Suppressor macrophage (primary cell): ENCODE measurements at regions not wholly inside any gene's neighbourhood (a gene's known extent, or its start where the extent isn't known, plus 50 kb on each side); places are given as distances from the start of the nearest gene placed in this dataset.
"Not testable (repeated sequence)": the region's sequence is repeated elsewhere in the genome, so short reads cannot be mapped to it uniquely, and the experiment has no call there.

ENCODE experiments used
- DNase-seq, 4 experiments: peaks; one replicate each; pipeline ENCODE4 v3.0.0-alpha.2; 2020 to 2022

DNA sequence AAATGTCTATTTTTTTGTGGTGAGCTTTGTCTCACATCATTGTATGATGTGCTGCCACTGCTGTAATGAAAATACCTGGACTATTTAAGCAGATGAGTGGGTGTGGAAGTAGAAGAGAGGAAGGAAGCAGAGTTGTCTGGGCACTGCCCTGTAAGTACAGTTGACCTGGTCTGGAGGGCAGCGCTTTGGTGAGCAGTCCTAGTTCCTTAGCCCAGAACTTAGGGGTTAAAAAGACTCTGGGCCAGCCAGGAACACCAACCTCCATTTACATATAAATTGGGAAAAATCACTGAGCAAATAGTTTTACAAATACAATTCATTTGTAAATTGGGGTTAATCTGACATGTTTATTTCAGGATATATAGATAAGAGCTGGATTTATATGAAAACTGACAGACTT, 347.1 kb upstream of the FAT1 start:
- DNase-seq, result no peak

GRCh38 chr4:187071946-187072600, 348.4 kb upstream of the FAT1 start:
- no peak for DNase-seq

DNA sequence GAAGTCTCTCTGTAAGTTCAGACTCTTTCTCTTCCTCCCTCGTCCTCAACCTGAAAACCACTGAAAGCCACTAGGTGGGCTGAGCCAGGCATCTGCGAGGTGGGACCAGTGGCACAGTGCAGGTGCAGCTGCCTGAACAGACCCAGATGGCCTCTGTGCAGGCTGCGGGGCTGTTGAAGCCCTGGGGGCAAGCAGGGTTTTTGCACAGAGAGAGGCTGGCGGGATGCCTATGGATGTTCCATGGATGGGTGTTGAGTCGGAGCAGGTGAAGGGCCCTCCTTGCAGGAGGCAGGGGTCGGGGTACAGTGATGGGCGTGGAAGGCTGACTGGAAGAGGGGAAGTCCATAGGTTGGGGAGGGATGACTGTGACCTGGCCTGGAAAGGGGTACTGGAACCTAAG, 350.2 kb upstream of the FAT1 start:
- no peak for DNase-seq

DNA sequence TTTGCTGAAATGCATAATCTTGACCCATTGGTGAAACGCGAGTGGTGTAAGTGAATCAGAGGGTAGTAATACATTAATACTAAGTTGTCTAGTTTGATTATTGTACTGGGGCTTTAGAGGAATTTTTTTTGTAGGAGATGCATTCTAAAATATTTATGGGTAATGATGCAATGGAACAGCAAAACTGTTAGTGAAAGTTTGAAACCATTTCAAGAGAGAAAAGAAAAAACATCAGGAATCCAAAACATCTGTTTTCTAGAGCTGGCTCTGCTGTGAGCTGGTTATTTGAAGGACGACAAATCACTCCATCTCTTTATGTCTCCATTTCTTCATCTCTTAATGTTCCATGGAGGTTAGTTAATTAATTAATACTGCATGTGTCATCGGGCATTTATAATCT, 351.9 kb upstream of the FAT1 start:
- no peak for DNase-seq

DNA sequence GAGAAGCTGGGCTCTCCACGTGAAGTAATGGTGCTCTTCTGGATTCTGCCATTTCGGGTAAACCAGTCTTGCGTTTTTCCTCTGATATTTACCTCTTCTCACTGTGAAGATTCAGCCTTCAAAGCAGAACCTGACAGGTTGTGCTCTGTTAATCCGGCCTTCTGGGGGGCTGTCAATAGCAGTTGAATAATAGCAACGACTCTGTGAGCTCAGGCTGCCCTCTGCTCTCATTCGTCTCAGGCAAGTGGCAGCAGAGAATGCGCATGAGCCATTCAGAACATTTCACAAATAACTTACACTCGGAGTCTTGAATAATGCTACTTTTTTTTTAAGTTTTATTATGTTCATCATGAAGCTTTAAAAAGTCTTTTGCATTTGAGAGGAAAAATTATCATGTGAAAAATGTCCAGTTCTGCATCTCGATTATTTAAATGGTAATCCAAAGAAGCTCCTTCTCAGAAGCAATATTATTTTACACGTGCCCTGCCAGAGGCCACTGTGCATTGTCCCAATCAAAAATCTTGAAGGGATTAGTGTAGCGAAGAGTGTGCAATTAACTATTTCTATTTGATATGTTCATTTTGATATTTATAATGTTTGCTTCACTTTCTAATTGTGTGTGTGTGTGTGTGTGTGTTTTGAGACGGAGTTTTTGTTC, 354.2 kb upstream of the FAT1 start:
- no peak for DNase-seq

DNA sequence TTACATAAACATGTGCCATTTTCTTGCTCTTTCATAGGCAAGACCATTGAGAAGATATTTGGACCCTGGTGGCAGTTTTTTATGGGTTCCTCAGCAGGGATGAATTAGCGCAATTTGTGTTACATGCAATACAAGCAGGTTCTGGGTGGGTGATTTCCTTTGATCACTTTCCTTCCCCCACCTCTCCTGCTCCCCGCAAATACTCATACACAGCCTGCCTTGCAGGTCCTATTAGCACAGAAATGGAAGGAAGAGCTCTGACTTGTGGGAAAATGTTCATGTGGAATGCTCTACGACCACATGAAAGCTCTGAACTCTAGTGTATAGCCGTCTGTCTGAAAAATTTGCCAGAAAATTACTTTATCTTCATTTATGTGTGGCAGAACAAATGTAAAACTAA, 361.0 kb upstream of the FAT1 start:
- no peak for DNase-seq

DNA sequence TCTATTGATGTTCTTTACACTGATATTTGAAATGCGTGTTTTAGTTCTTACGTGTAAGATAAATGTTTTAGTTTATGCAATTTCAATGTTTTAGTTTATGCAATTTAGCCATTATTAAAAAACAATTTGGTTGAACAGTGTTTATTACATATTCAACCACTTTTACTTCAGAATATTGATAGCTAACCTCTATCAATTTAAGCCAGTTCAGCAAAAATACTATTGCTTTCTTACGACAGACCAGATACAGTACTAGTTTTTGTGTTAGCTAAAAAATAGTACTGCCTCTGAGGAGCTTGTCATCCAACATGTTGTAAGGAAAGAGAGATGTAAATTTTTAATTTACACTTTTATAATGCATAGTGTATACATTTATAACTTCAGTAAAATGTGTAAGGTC, 361.7 kb upstream of the FAT1 start:
- DNase-seq, result no peak

- no peak for DNase-seq
These were observed 362.5 kb upstream of the FAT1 start for GRCh38 chr4:187086151-187086550.

DNA sequence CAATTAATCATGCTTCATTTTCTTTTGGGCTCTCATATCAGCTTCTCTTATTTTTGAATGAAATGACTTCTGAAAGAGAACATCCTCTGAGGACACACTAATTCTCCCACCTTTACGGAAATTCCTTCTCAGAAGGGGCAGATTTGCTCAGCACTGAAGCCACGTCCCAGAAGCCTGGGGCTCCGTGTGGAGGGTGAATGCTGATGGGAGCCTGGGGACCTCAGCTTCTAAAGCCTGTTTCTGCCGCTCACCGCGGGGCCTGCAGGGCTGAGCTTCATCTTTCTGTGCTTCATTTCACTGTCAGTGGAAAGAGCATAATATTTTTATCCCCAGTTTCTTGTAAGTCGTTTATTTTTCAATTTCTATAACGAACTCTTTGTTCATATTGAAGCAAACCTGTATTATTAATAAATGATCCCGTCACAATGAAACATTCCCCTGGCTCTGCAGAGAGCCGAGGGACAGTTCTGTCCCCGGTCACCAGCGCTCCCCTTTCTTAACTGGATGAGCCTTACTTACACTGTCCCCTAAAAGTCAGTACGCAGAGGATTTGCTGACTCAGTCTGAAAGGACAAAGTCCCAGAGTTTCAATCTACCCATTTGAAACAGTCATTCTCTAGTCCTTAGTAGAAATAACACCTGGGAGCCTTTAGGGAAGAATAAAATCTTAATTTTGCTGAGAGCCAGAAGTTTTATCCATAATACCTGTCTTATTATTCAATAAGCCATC, 364.6 kb upstream of the FAT1 start:
- no peak for DNase-seq

DNA sequence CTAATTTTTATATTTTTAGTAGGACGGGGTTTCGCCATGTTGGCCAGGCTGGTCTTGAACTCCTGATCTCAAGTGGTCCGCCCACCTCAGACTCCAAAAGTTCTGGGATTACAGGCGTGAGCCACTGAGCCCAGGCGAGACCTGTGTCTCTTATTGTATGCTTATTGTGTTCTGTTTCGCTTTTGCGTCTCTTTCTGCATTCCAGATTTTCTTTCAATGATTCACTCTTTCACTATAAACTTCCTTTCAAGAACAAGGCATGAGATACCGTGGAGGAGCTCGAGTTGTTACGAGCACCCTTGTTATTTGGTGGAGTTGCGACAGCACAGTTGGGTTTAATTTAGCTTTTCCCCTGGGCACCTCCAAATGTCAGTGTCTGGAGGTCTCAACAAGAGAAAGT, 366.7 kb upstream of the FAT1 start:
- no peak for DNase-seq

DNA sequence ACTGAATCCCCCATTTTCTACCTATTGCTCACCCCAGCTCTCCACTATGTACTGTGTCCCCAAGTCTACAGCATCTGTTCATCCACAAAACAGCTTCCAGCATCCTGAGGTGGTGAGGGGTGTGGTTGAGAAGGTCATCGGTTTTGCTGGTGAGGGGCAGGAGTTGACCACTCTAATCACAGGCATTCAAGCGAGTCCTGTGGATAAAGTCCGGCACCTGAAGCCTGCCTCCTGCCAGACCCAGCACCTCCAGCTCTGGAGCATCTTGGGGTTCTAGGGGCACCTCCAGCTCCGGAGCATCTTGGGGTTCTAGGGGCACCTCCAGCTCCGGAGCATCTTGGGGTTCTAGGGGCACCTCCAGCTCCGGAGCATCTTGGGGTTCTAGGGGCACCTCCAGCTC, 367.2 kb upstream of the FAT1 start:
- DNase-seq, result not testable (repeated sequence)

DNA sequence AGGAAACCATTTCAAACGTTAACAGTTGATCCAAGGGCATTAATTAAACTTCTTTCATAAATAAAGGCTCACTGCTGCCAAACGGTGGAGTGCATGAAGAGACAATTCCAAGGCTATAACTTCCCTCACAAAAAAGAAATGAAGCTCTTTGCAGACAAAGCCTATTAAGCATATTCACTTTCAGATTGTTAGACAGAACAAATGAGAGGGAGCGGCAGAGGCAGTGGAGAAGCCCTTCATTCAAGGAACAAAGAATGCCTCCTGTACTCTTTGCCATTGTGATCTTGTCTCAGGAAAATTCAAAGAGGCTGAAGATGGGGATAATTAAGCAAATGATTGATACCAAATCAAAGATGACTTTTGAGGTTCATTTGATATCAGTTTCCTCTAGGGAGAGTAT, 370.5 kb upstream of the FAT1 start:
- DNase-seq, result no peak

DNA sequence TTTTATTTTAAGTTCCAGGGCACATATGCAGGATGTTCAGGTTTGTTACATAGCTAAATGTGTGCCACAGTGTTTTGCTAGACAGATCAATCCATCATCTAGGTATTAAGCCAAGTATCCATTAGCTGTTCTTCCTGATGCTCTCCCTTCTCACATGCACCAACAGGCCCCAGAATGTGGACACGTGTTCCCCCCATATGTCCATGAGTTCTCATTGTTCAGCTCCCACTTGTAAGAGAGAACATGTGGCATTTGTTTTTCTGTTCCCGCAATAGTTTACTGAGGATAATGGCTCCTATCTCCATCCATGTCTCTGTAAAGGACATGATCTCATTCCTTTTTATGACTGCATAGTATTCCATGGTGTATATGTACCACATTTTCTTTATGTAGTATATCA, 374.8 kb upstream of the FAT1 start:
- DNase-seq, result no peak

DNA sequence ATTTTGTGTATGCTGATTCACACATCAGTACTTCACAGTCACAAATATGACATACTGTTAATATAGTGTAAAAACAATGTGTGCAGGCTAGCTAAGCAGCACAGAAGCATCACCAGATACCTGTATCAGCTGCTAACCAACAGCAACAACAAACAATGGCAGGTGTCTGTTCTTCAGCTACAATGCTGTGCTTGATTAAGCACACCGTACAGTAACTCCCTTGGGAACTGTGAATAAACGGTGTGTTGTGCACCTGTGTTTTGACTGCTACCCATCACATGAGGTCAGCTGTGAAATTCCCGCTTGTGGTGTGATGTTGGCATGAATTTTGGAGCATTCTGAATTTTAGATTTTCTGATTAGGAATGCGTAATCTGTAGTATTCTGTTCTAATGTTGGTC, 379.7 kb upstream of the FAT1 start:
- no peak for DNase-seq

GRCh38 chr4:187108845-187109244, 385.2 kb upstream of the FAT1 start:
- no peak for DNase-seq

- DNase-seq, result no peak
These were observed 386.0 kb upstream of the FAT1 start for GRCh38 chr4:187109636-187110035.

GRCh38 chr4:187118166-187118565, 394.5 kb upstream of the FAT1 start:
- no peak for DNase-seq

GRCh38 chr4:187118602-187119120, 395.0 kb upstream of the FAT1 start:
- DNase-seq, result no peak

GRCh38 chr4:187124331-187124730, 400.7 kb upstream of the FAT1 start:
- DNase-seq, result no peak

DNA sequence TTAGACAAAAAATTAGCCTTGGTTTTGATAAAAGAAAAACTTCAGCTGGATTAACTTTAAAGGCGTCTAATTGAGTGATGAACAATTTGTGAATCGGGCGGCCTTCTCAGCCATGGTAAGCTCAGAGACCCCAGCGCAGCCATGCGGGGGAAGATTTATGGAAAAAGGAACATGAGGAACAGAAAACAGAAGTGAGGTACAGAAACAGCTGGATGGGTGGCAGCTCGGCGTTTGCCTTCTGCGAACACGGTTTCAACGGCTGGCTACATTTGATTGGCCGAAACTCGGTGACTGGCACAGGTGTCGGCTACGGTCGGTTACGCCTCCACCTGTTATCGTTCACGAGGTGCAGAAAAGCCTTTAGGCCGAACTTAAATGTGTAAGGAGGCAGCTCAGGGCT, 401.4 kb upstream of the FAT1 start:
- DNase-seq, result no peak

- no peak for DNase-seq
These were observed 403.8 kb upstream of the FAT1 start for GRCh38 chr4:187127456-187127855.

GRCh38 chr4:187128222-187128621, 404.6 kb upstream of the FAT1 start:
- DNase-seq, result no peak

DNA sequence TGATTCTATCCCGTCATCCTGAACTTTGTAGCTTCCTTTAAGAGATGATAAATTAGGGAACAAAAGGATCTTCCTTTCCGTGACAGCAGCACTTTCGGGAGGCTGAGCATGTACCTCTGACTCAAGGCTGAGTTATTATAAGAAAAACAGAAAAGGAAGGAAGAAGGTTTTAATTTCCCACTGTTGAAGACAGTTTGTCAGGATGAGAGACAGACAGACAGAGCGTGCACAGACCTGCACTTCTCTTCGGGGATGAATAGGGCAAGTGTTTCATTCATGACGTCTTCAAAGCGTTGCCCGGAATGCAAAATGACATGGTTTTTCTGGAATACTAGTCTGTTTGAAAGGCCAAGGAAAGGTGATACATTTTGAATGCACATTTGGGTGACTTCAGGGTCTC, 405.3 kb upstream of the FAT1 start:
- no peak for DNase-seq

DNA sequence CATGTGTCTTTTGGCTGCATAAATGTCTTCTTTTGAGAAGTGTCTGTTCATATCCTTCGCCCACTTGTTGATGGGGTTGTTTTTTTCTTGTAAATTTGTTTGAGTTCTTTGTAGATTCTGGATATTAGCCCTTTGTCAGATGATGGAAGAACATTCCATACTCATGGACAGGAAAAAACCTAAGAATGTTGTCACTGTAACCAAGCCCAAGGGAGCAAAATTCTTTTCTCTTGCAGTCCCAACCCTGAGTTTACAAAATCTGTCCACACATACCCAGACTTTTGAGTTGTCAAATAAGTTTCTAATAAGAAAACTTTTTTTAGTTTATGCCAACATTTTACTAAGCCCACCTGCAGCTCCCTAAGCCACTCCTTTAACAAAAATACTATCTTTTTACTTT, 408.2 kb upstream of the FAT1 start:
- DNase-seq, result not testable (repeated sequence)
